Osteoblast (primary cell): ENCODE measurements at regions not wholly inside any gene's neighbourhood (a gene's known extent, or its start where the extent isn't known, plus 50 kb on each side); places are given as distances from the start of the nearest gene placed in this dataset.

Experiments used
- DNase-seq: peaks from one replicate; pipeline ENCODE4 v3.0.0; 2011; ENCODE audit warnings: low spot score, mixed read lengths; ENCODE audit not compliant: insufficient read length; ENCODE audit errors: missing footprints
- H2AFZ ChIP-seq: 2 replicates; pipeline ENCODE4 v1.6.0; 2011; ENCODE audit warnings: mild to moderate bottlenecking, low read length
- H3K27ac ChIP-seq: 2 replicates; pipeline ENCODE4 v1.5.1; 2011; ENCODE audit warnings: mild to moderate bottlenecking, low read depth, low read length, moderate library complexity
- H3K27me3 ChIP-seq: 2 replicates; pipeline ENCODE4 v1.6.0; 2012; ENCODE audit warnings: mild to moderate bottlenecking, control low read depth, inconsistent platforms, low read length, moderate library complexity; ENCODE audit not compliant: insufficient read depth
- H3K36me3 ChIP-seq: 2 replicates; pipeline ENCODE4 v1.5.1; 2011; ENCODE audit warnings: mild to moderate bottlenecking, low read length, control low read depth, moderate library complexity; ENCODE audit not compliant: insufficient read depth
- H3K4me1 ChIP-seq: 2 replicates; pipeline ENCODE4 v1.5.1; 2011; ENCODE audit warnings: mild to moderate bottlenecking, low read length, control low read depth, moderate library complexity; ENCODE audit not compliant: insufficient read depth
- H3K4me2 ChIP-seq: 2 replicates; pipeline ENCODE4 v1.6.0; 2011; ENCODE audit warnings: mild to moderate bottlenecking, low read length; ENCODE audit not compliant: insufficient read depth
- H3K4me3 ChIP-seq: fragments of 200-600 bp; sonication (generic); 3 replicates; pipeline ENCODE4 v1.5.1; 2012; ENCODE audit warnings: mild to moderate bottlenecking, low read length, inconsistent platforms; ENCODE audit not compliant: insufficient read depth
- H3K79me2 ChIP-seq: 2 replicates; pipeline ENCODE4 v1.6.0; 2012; ENCODE audit warnings: mild to moderate bottlenecking, low read length, control low read depth, inconsistent platforms; ENCODE audit not compliant: insufficient read depth
- H3K9me3 ChIP-seq: 2 replicates; pipeline ENCODE4 v1.5.1; 2011; ENCODE audit warnings: low read depth, low read length, control low read depth
- H4K20me1 ChIP-seq: 2 replicates; pipeline ENCODE4 v1.6.0; 2012; ENCODE audit warnings: mild to moderate bottlenecking, low read length, control low read depth; ENCODE audit not compliant: insufficient read depth
- TF ChIP-seq, protein P1 (sequence below): IDR thresholded peaks from 2 replicates; pipeline ENCODE4 v1.5.1; 2011; ENCODE audit warnings: mild to moderate bottlenecking, low read depth, low read length, moderate library complexity; ENCODE audit errors: extremely low read depth

DNA sequence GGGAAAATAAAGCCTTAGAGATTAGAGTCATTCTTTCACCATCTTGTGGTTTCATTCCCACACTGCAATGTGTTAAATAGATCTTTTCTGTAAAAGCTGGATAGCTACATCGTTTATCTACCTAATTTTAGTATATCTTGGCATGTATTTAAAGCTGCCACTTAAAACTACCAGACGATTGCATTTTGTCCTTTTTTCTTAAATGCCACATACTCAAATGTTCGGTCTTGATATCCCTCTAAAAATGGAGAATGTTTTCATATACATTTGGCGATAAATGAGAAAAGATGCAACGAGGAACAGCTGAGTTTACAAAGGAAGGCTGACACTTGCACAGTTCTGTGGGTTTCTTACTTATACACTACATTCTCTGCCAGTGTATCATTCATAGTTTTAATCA is 148.3 kb downstream of the CENPC start:
- Histone ChIP-seq H3K79me2 (no peaks in the 10 kb centered on the region), H3K4me2 (no peak overlapping the region), H3K4me3 (no peak overlapping the region), H3K27me3 (peaks cover 4% of the 10 kb centered on the region), H4K20me1 (no peaks in the 10 kb centered on the region), H2AFZ (no peak overlapping the region), H3K27ac (no peak overlapping the region), H3K36me3 (no peaks in the 10 kb centered on the region), H3K9me3 (no peaks in the 10 kb centered on the region), H3K4me1 (no peaks in the 10 kb centered on the region)
- no peak for DNase-seq
- TF ChIP-seq, protein P1, sequence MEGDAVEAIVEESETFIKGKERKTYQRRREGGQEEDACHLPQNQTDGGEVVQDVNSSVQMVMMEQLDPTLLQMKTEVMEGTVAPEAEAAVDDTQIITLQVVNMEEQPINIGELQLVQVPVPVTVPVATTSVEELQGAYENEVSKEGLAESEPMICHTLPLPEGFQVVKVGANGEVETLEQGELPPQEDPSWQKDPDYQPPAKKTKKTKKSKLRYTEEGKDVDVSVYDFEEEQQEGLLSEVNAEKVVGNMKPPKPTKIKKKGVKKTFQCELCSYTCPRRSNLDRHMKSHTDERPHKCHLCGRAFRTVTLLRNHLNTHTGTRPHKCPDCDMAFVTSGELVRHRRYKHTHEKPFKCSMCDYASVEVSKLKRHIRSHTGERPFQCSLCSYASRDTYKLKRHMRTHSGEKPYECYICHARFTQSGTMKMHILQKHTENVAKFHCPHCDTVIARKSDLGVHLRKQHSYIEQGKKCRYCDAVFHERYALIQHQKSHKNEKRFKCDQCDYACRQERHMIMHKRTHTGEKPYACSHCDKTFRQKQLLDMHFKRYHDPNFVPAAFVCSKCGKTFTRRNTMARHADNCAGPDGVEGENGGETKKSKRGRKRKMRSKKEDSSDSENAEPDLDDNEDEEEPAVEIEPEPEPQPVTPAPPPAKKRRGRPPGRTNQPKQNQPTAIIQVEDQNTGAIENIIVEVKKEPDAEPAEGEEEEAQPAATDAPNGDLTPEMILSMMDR, result no peak

DNA sequence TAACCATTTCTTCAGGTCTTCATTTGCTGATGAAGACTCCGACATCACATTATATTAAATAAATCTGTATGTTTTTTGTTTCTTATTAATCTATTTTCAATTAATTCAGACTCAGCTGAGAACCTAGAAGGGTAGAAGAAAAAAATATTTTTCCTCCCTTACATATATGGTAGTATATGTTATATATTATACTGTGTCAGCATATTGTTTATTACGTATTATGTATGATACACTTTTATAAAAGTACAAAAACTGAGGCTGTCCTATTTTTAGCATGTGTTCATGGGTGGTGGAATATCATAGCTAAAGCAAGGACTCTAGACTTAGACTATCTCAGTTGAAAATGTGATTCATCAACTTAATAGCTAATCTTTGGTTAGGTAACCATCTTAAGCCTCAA is 149.3 kb downstream of the CENPC start:
- no peak for DNase-seq
- no peak overlapping the region for H3K4me3 ChIP-seq
- no peaks in the 10 kb centered on the region for H3K36me3 ChIP-seq
- TF ChIP-seq, protein P1, result no peak
- H2AFZ ChIP-seq, result no peak overlapping the region
- no peaks in the 10 kb centered on the region for H3K9me3 ChIP-seq
- no peak overlapping the region for H3K4me2 ChIP-seq
- H3K27ac ChIP-seq, result no peak overlapping the region
- no peaks in the 10 kb centered on the region for H3K4me1 ChIP-seq
- H3K27me3 ChIP-seq, result peaks cover 4% of the 10 kb centered on the region
- no peaks in the 10 kb centered on the region for H3K79me2 ChIP-seq
- no peaks in the 10 kb centered on the region for H4K20me1 ChIP-seq

DNA sequence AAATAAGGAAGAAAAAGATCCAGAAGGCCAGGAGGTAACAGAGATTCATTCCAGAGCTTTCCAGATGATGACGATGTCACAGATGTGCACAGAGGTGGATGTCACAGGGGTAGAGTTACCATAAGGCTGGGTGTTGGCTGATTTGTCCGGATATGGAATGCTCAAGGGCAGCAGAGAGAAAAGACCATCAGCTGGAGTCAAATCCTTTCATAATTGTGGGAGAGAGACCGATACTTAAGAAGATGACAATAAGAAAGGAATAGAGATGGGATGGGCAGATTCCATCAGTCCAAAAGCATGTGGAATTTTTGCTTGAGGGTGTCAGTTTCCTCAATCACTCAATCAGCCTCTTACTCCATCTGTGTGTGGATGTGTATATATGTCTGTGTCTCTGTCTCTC is 150.4 kb downstream of the CENPC start:
- Histone ChIP-seq H4K20me1 (no peaks in the 10 kb centered on the region), H3K27me3 (peaks cover 4% of the 10 kb centered on the region), H3K4me1 (no peaks in the 10 kb centered on the region), H2AFZ (no peak overlapping the region), H3K27ac (no peak overlapping the region), H3K36me3 (no peaks in the 10 kb centered on the region), H3K79me2 (no peaks in the 10 kb centered on the region), H3K9me3 (no peaks in the 10 kb centered on the region), H3K4me3 (no peak overlapping the region), H3K4me2 (no peak overlapping the region)
- peak; percentile 60 for DNase-seq
- TF ChIP-seq, protein P1, result no peak

DNA sequence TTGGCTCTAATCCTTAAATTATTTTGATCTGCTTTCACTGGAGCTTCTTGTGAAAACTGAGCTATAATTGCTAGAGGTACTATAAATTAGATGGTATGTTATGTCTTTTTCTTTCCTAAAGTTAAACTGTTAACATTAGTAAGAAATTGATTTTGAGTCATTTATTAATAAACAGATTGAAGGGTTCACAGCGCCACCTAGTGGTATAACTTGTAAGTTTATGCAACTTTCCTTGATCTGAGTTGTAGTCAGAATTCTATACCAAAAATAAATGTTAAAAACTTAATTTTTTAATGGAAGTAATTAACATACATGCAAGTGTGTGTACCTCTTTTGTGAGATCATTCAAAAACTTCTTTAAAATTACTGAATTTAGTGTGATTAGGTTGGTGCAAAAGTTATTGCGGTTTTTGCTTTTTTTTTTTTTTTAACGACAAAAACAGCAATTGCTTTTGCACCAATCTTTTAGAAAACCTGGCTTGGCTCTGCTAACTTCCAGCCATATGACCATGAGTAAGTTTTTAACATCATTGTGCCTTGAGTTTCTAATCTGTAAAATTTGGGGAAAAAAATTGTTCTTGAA is 151.5 kb downstream of the CENPC start:
- H3K9me3 ChIP-seq, result no peaks in the 10 kb centered on the region
- no peak overlapping the region for H3K4me3 ChIP-seq
- H2AFZ ChIP-seq, result no peak overlapping the region
- H3K27me3 ChIP-seq, result peaks cover 4% of the 10 kb centered on the region
- TF ChIP-seq, protein P1, result peak; percentile 69
- no peaks in the 10 kb centered on the region for H3K79me2 ChIP-seq
- H3K36me3 ChIP-seq, result no peaks in the 10 kb centered on the region
- no peak overlapping the region for H3K27ac ChIP-seq
- no peak for DNase-seq
- H3K4me1 ChIP-seq, result no peaks in the 10 kb centered on the region
- H4K20me1 ChIP-seq, result no peaks in the 10 kb centered on the region
- H3K4me2 ChIP-seq, result no peak overlapping the region
